ENCODE measurements at regions not wholly inside any gene's neighbourhood (a gene's known extent, or its start where the extent isn't known, plus 50 kb on each side); places are given as distances from the start of the nearest gene placed in this dataset.

- no peak for DNase-seq
Measured at GRCh38 chr9:79329861-79330260, 241.9 kb upstream of the TLE4 start.

GRCh38 chr9:79334001-79334400 lies 237.8 kb upstream of the TLE4 start:
- no peak for DNase-seq

- DNase-seq = no peak
Measured at GRCh38 chr9:79334711-79335110, 237.1 kb upstream of the TLE4 start.

- DNase-seq = no peak
Measured at GRCh38 chr9:79335987-79336386, 235.8 kb upstream of the TLE4 start.

- DNase-seq = no peak
Measured at GRCh38 chr9:79341561-79341960, 230.2 kb upstream of the TLE4 start.

- DNase-seq = no peak
Measured at GRCh38 chr9:79346350-79347020, 225.3 kb upstream of the TLE4 start.

GRCh38 chr9:79352322-79352721 lies 219.4 kb upstream of the TLE4 start:
- DNase-seq = no peak

GRCh38 chr9:79353856-79354520 lies 217.8 kb upstream of the TLE4 start:
- no peak for DNase-seq

- no peak for DNase-seq
Measured at GRCh38 chr9:79357194-79357593, 214.6 kb upstream of the TLE4 start.

GRCh38 chr9:79357616-79358015 lies 214.1 kb upstream of the TLE4 start:
- no peak for DNase-seq

- no peak for DNase-seq
Measured at GRCh38 chr9:79360387-79361347, 211.1 kb upstream of the TLE4 start.

- DNase-seq = no peak
Measured at GRCh38 chr9:79362100-79363081, 209.4 kb upstream of the TLE4 start.

- no peak for DNase-seq
Measured at GRCh38 chr9:79369676-79370075, 202.1 kb upstream of the TLE4 start.

GRCh38 chr9:79371301-79371700 lies 200.5 kb upstream of the TLE4 start:
- no peak for DNase-seq

- no peak for DNase-seq
Measured at GRCh38 chr9:79371948-79372555, 199.7 kb upstream of the TLE4 start.

- no peak for DNase-seq
Measured at GRCh38 chr9:79377339-79377855, 194.4 kb upstream of the TLE4 start.

GRCh38 chr9:79378107-79378506 lies 193.7 kb upstream of the TLE4 start:
- DNase-seq = no peak

- no peak for DNase-seq
Measured at GRCh38 chr9:79382044-79382443, 189.7 kb upstream of the TLE4 start.

GRCh38 chr9:79382458-79382857 lies 189.3 kb upstream of the TLE4 start:
- DNase-seq = no peak

GRCh38 chr9:79383096-79383495 lies 188.7 kb upstream of the TLE4 start:
- no peak for DNase-seq

- DNase-seq = no peak
Measured at GRCh38 chr9:79384091-79384490, 187.7 kb upstream of the TLE4 start.
